Lower lobe of right lung (tissue), 2 donors: ENCODE measurements at regions not wholly inside any gene's neighbourhood (a gene's known extent, or its start where the extent isn't known, plus 50 kb on each side); places are given as distances from the start of the nearest gene placed in this dataset.

Experiments used
- ATAC-seq, 2 donors: fragments of 200-7000 bp; cut with Tn5 transposase; one replicate each; pipeline ENCODE4 v1.9.1; 2020 to 2022; ENCODE audit warnings: mild to moderate bottlenecking in 2 of 2, moderate library complexity in 2 of 2
- DNase-seq: peaks from one replicate; pipeline ENCODE4 v3.0.0-alpha.2; 2020
- H3K27ac ChIP-seq: fragments of 200-600 bp; one replicate; pipeline ENCODE4 v1.8.0; 2022
- H3K27me3 ChIP-seq: fragments of 200-600 bp; one replicate; pipeline ENCODE4 v1.8.0; 2022; ENCODE audit warnings: low read depth
- H3K36me3 ChIP-seq: fragments of 200-600 bp; one replicate; pipeline ENCODE4 v1.8.0; 2022; ENCODE audit warnings: mild to moderate bottlenecking
- H3K4me1 ChIP-seq: fragments of 200-600 bp; one replicate; pipeline ENCODE4 v1.8.0; 2022
- H3K4me3 ChIP-seq: fragments of 200-600 bp; one replicate; pipeline ENCODE4 v1.8.0; 2022; ENCODE audit warnings: mild to moderate bottlenecking
- H3K9me3 ChIP-seq: fragments of 200-600 bp; one replicate; pipeline ENCODE4 v1.8.0; 2022
- CTCF ChIP-seq: fragments of 200-600 bp; IDR thresholded peaks from one replicate; pipeline ENCODE4 v1.8.0; 2022; ENCODE audit warnings: antibody characterized with exemption, mild to moderate bottlenecking
- intact Hi-C: fragments of 100-400 bp; cut with DNase I; formaldehyde crosslinking; loops from one replicate; pipeline ENCODE4 v1.11.0; 2022
- donor health status: DM: no; HTN: yes; CAD: no; lungs with severe emphysema.

GRCh38 chr16:64712026-64712425, 409.8 kb downstream of the CDH11 start:
- no peak for DNase-seq
- no peaks in the 10 kb centered on the region for H3K9me3 ChIP-seq
- intact Hi-C loops = no loop called here

GRCh38 chr16:64711596-64711995, 410.3 kb downstream of the CDH11 start:
- ATAC-seq = no peak
- H3K9me3 ChIP-seq = no peaks in the 10 kb centered on the region
- DNase-seq = no peak
- no peaks in the 10 kb centered on the region for H3K4me1 ChIP-seq
- no peak overlapping the region for H3K27ac ChIP-seq
- TF ChIP-seq CTCF = no peak
- H3K4me3 ChIP-seq = no peak overlapping the region
- intact Hi-C loops = no loop called here
- H3K36me3 ChIP-seq = no peaks in the 10 kb centered on the region
- H3K27me3 ChIP-seq = no peaks in the 10 kb centered on the region

More at GRCh38 chr16:64712026-64712425, 409.8 kb downstream of the CDH11 start:
- no peak for ATAC-seq
- H3K4me1 ChIP-seq = no peaks in the 10 kb centered on the region
- H3K27me3 ChIP-seq = no peaks in the 10 kb centered on the region
- no peak overlapping the region for H3K4me3 ChIP-seq
- no peaks in the 10 kb centered on the region for H3K36me3 ChIP-seq
- TF ChIP-seq CTCF = no peak
- H3K27ac ChIP-seq = no peak overlapping the region

GRCh38 chr16:64711026-64711425, 410.8 kb downstream of the CDH11 start:
- Histone ChIP-seq H3K4me1 (no peaks in the 10 kb centered on the region), H3K27ac (no peak overlapping the region), H3K27me3 (no peaks in the 10 kb centered on the region), H3K9me3 (no peaks in the 10 kb centered on the region), H3K36me3 (no peaks in the 10 kb centered on the region), H3K4me3 (no peak overlapping the region)
- no peak for ATAC-seq
- no peak for DNase-seq
- intact Hi-C loops = no loop called here
- no peak for TF ChIP-seq CTCF

GRCh38 chr16:64705443-64705842, 416.4 kb downstream of the CDH11 start:
- TF ChIP-seq CTCF = no peak
- Histone ChIP-seq H3K36me3 (no peaks in the 10 kb centered on the region), H3K27me3 (no peaks in the 10 kb centered on the region), H3K27ac (no peak overlapping the region), H3K4me3 (no peak overlapping the region), H3K9me3 (no peaks in the 10 kb centered on the region), H3K4me1 (no peaks in the 10 kb centered on the region)
- no peak for ATAC-seq
- no peak for DNase-seq
- intact Hi-C loops = no loop called here

GRCh38 chr16:64704386-64704785, 417.5 kb downstream of the CDH11 start:
- TF ChIP-seq CTCF = no peak
- Histone ChIP-seq H3K36me3 (no peaks in the 10 kb centered on the region), H3K27ac (no peak overlapping the region), H3K4me1 (no peaks in the 10 kb centered on the region), H3K27me3 (no peaks in the 10 kb centered on the region), H3K4me3 (no peak overlapping the region), H3K9me3 (no peaks in the 10 kb centered on the region)
- DNase-seq = no peak
- intact Hi-C loops = no loop called here
- ATAC-seq = no peak

GRCh38 chr16:64702415-64702814, 419.4 kb downstream of the CDH11 start:
- intact Hi-C loops = no loop called here
- H3K27me3 ChIP-seq = no peaks in the 10 kb centered on the region
- no peak for TF ChIP-seq CTCF
- ATAC-seq = no peak
- no peak for DNase-seq
- no peaks in the 10 kb centered on the region for H3K36me3 ChIP-seq
- no peak overlapping the region for H3K4me3 ChIP-seq
- H3K27ac ChIP-seq = no peak overlapping the region
- no peaks in the 10 kb centered on the region for H3K4me1 ChIP-seq
- no peaks in the 10 kb centered on the region for H3K9me3 ChIP-seq
